ENCODE measurements at regions not wholly inside any gene's neighbourhood (a gene's known extent, or its start where the extent isn't known, plus 50 kb on each side); places are given as distances from the start of the nearest gene placed in this dataset.

DNA sequence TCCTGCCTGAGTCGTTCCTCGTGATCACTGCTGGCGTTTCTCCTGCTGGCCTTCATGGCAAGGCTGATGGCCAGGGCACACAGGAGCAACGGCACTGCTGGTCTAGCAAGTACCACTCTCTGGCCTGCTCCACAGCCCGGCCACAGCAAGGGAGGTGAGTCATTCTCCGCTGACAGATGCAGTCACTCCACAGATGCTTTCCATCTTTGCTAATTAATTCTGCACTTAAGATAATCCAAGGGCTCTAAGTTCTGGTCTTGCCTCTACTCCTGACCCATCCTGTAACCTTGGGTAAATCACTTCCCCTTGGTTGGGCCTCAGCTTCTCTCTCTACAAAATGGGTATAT, 244.4 kb downstream of the RPS24 start:
- Histone ChIP-seq H3K4me2 (0 out of 2 replicates have a peak overlapping the region, but pooled peaks have one; percentile 2), H3K9me3 (no peaks in the 10 kb centered on the region), H3K36me3 (replicated peaks in 1 of 2; ENCODE audit: control insufficient read depth in 1 of 2, insufficient read depth in 2 of 2, low read length in 1 of 2) (no peaks in the 10 kb centered on the region), H3F3A (replicated peaks; ENCODE audit: insufficient read depth) (no peaks in the 10 kb centered on the region), H3K4me1 (ENCODE audit: control insufficient read depth in 1 of 2, insufficient read depth in 2 of 2, low read depth in 1 of 2, low read length in 1 of 2) (peaks cover 8 to 25% of the 10 kb centered on the region in 2 experiments; a peak in 2 of 4 replicates), H3K9me2 (no peaks in the 10 kb centered on the region), H3K4me3 (ENCODE audit: low read depth in 2 of 2, low read length in 1 of 2) (no peak overlapping the region), H3K79me2 (ENCODE audit: insufficient read depth) (no peaks in the 10 kb centered on the region), H3K9ac (no peak overlapping the region), H4K20me1 (ENCODE audit: insufficient read depth) (no peaks in the 10 kb centered on the region), H3K27ac (ENCODE audit: low read depth in 2 of 2, low read length in 1 of 2) (peak overlapping the region; percentile 18 to 32; a peak in 2 of 4 replicates), H2AFZ (ENCODE audit: low read depth) (peak overlapping the region; percentile 25; the same call in 1 of the 2 replicates), H3K27me3 (ENCODE audit: insufficient read depth) (no peaks in the 10 kb centered on the region)
- peak; percentile 36 for DNase-seq
- POLR2A ChIA-PET, result no interaction called here
- CTCF ChIA-PET, result interaction anchor here (1.0 to 1.3 kb wide), 3 partner anchors 15 to 26 kb away, joined by 3 to 4 read pairs (median 4); no protein-coding TSS in a partner anchor
- whole genome bisulfite sequencing (ENCODE audit: low lambda C conversion rate), result 40% methylated on average over 2 of the region's 6 CpGs
- no peak for TF ChIP-seq MEF2A (IDR thresholded peaks at IDR 0.05; ENCODE audit: borderline replicate concordance, low read depth)
- no peak for TF ChIP-seq FOXJ3 (CRISPR knock-in tag; IDR thresholded peaks at IDR 0.05)
- TF ChIP-seq, protein P1, sequence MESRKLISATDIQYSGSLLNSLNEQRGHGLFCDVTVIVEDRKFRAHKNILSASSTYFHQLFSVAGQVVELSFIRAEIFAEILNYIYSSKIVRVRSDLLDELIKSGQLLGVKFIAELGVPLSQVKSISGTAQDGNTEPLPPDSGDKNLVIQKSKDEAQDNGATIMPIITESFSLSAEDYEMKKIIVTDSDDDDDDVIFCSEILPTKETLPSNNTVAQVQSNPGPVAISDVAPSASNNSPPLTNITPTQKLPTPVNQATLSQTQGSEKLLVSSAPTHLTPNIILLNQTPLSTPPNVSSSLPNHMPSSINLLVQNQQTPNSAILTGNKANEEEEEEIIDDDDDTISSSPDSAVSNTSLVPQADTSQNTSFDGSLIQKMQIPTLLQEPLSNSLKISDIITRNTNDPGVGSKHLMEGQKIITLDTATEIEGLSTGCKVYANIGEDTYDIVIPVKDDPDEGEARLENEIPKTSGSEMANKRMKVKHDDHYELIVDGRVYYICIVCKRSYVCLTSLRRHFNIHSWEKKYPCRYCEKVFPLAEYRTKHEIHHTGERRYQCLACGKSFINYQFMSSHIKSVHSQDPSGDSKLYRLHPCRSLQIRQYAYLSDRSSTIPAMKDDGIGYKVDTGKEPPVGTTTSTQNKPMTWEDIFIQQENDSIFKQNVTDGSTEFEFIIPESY (IDR thresholded peaks at IDR 0.05; ENCODE audit: borderline replicate concordance, low read depth), result no peak
- peak; percentile 87; the same call in 1 of the 2 replicates for TF ChIP-seq FOSL2 (IDR thresholded peaks at IDR 0.05; ENCODE audit: borderline replicate concordance, low read depth)
- TF ChIP-seq POLR2AphosphoS5 (IDR thresholded peaks at IDR 0.05; ENCODE audit: low read depth, low read length), result peak; percentile 24; the same call in 1 of the 2 replicates
- TF ChIP-seq YY1 (IDR thresholded peaks at IDR 0.05; ENCODE audit: low read depth), result no peak
- no peak for TF ChIP-seq NRF1 (IDR thresholded peaks at IDR 0.05; ENCODE audit: low read depth, low read length)
- TF ChIP-seq CTCF (IDR thresholded peaks at IDR 0.05), result no peak
- peak in 1 of 2 experiments; percentile 19; a peak in 1 of 4 replicates for TF ChIP-seq EP300 (IDR thresholded peaks at IDR 0.05; ENCODE audit: borderline replicate concordance in 1 of 2, low read depth in 1 of 2, low read length in 1 of 2)
- TF ChIP-seq CHD2 (IDR thresholded peaks at IDR 0.05; ENCODE audit: low read length, partially characterized antibody), result no peak
- TF ChIP-seq RFX5 (IDR thresholded peaks at IDR 0.05; ENCODE audit: low read length), result no peak
- no peak for TF ChIP-seq REST (IDR thresholded peaks at IDR 0.05; ENCODE audit: low read depth, low read length)
- no peak for TF ChIP-seq RCOR1 (IDR thresholded peaks at IDR 0.05; ENCODE audit: low read length)
- TF ChIP-seq TEAD4 (IDR thresholded peaks at IDR 0.05; ENCODE audit: borderline replicate concordance, insufficient read depth), result no peak
- TF ChIP-seq, protein P2, sequence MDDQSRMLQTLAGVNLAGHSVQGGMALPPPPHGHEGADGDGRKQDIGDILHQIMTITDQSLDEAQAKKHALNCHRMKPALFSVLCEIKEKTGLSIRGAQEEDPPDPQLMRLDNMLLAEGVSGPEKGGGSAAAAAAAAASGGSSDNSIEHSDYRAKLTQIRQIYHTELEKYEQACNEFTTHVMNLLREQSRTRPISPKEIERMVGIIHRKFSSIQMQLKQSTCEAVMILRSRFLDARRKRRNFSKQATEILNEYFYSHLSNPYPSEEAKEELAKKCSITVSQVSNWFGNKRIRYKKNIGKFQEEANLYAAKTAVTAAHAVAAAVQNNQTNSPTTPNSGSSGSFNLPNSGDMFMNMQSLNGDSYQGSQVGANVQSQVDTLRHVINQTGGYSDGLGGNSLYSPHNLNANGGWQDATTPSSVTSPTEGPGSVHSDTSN (IDR thresholded peaks at IDR 0.05), result peak; percentile 92
- no peak for TF ChIP-seq ELF1 (IDR thresholded peaks at IDR 0.05)
- TF ChIP-seq IRF3 (IDR thresholded peaks at IDR 0.05; ENCODE audit: low read depth, low read length), result no peak
- TF ChIP-seq SMC3 (IDR thresholded peaks at IDR 0.05; ENCODE audit: low read depth, low read length), result no peak
- TF ChIP-seq MAX (IDR thresholded peaks at IDR 0.05; ENCODE audit: low read depth), result peak; percentile 72
- TF ChIP-seq GATA2 (CRISPR knock-in tag; IDR thresholded peaks at IDR 0.05), result no peak
- no peak for TF ChIP-seq MXI1 (IDR thresholded peaks at IDR 0.05; ENCODE audit: low read depth, low read length)
- peak; percentile 95 for TF ChIP-seq TCF12 (IDR thresholded peaks at IDR 0.05)
- TF ChIP-seq EZH2phosphoT487 (IDR thresholded peaks at IDR 0.05; ENCODE audit: borderline replicate concordance, low read depth), result no peak
- TF ChIP-seq, protein P3, sequence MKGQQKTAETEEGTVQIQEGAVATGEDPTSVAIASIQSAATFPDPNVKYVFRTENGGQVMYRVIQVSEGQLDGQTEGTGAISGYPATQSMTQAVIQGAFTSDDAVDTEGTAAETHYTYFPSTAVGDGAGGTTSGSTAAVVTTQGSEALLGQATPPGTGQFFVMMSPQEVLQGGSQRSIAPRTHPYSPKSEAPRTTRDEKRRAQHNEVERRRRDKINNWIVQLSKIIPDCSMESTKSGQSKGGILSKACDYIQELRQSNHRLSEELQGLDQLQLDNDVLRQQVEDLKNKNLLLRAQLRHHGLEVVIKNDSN (IDR thresholded peaks at IDR 0.05; ENCODE audit: borderline replicate concordance, low read depth), result no peak
